HUES6 (cell line): ENCODE measurements at regions not wholly inside any gene's neighbourhood (a gene's known extent, or its start where the extent isn't known, plus 50 kb on each side); places are given as distances from the start of the nearest gene placed in this dataset.

ENCODE experiments used
- H3K27ac ChIP-seq: 2 replicates; pipeline ENCODE4 v1.7.0; 2013; ENCODE audit warnings: low read depth, mild to moderate bottlenecking, low read length, inconsistent platforms
- H3K27me3 ChIP-seq: 2 replicates; pipeline ENCODE4 v1.6.1; 2013; ENCODE audit warnings: low read length; ENCODE audit not compliant: control insufficient read depth, insufficient read depth
- H3K36me3 ChIP-seq: 2 replicates; pipeline ENCODE4 v1.6.1; 2013; ENCODE audit warnings: low read length; ENCODE audit not compliant: control insufficient read depth, insufficient read depth
- H3K4me1 ChIP-seq: 2 replicates; pipeline ENCODE4 v1.6.1; 2013; ENCODE audit warnings: low read length; ENCODE audit not compliant: control insufficient read depth, insufficient read depth
- H3K4me3 ChIP-seq: 2 replicates; pipeline ENCODE4 v1.5.1; 2013; ENCODE audit warnings: low read depth, low read length
- H3K9ac ChIP-seq: one replicate; pipeline ENCODE4 v1.6.1; 2013; ENCODE audit warnings: mild to moderate bottlenecking, low read length
- H3K9me3 ChIP-seq: 2 replicates; pipeline ENCODE4 v1.6.1; 2013; ENCODE audit warnings: low read depth, low read length; ENCODE audit not compliant: control insufficient read depth, insufficient read depth

DNA sequence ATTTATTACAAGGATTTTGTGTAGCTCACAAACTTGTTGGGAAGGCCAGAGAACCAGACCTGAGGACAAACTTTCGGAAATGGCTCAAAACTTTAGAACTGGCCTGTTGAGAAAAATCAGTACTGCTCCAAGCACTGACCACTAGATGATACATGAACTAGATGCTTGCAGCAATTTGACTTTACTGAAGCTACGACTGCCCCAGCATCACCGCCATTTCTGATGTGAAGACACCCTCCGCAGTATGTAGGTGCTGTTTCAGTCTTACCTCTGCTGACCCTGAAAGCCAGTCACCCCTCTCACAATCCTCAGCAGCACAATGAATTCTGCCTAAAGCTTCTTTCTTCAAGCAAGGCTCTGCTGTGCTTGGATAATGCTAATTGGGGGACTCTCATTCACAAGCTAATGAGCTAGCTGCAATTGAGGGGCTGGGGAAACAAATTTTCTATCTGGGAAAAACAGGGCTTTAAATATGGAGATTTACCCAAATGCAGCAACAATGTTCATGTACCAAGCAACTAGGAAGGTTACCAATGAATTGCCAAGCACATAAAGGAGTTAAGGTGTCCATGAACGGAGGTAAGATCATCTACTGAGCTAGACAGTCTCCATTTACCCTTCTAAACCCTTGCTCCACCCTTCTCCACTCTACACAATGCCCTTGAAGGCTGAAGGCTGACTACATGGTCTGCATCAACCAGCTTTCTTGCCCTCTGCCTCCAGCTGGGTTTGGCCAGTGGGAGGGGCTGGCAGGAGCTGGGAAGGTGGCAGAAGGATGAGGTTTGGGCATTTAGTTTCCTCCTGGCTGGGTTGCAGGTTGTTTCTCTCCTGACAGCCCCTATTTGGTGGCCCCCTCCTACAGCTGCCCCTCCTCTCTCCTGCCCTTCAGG, 53.2 kb upstream of the FSTL1 start:
- H3K27me3 ChIP-seq = no peaks in the 10 kb centered on the region
- no peak overlapping the region for H3K27ac ChIP-seq
- H3K4me1 ChIP-seq = peaks cover 26% of the 10 kb centered on the region

DNA sequence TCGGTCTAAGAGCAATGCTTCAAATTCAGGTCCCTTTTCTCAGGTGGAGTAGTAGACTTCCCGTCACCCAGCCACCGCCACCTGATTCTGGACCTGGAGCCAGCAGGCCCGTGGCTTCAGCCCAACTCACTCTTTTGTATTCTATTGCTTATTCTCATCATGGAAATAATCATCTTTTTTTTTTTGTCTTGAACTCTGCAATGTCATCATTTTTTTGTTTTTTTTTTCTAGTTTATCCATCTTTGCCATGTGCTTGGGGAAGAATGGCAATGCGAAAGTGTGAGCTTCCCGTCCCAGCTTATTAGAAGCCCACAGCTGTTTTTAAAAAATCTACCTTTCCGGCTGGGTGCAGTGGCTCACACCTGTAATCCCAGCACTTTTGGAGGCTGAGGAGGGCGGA, 51.3 kb upstream of the FSTL1 start:
- Histone ChIP-seq H3K9ac (no peak overlapping the region), H3K27me3 (no peaks in the 10 kb centered on the region), H3K9me3 (0 out of 2 replicates have a peak, but pooled peaks cover 2% of the 10 kb centered on the region), H3K4me3 (no peak overlapping the region), H3K4me1 (peaks cover 35% of the 10 kb centered on the region), H3K27ac (no peak overlapping the region), H3K36me3 (no peaks in the 10 kb centered on the region)

More for the DNA sequence above, 53.2 kb upstream of the FSTL1 start:
- Histone ChIP-seq H3K4me3 (peak overlapping the region; percentile 8; the same call in 1 of the 2 replicates), H3K36me3 (no peaks in the 10 kb centered on the region), H3K9me3 (peaks cover 10% of the 10 kb centered on the region), H3K9ac (no peak overlapping the region)
